ENCODE measurements at regions not wholly inside any gene's neighbourhood (a gene's known extent, or its start where the extent isn't known, plus 50 kb on each side); places are given as distances from the start of the nearest gene placed in this dataset.

- no peak overlapping the region for H3K4me3 Mint-ChIP-seq
- H3K27me3 Mint-ChIP-seq, result peaks cover 4% of the 10 kb centered on the region
- no peak overlapping the region for H3K27ac Mint-ChIP-seq
- peaks cover 8% of the 10 kb centered on the region for H3K4me1 Mint-ChIP-seq (ENCODE audit: low read depth)
- no peaks in the 10 kb centered on the region for H3K9me3 Mint-ChIP-seq (ENCODE audit: low read depth)
- peaks cover 2% of the 10 kb centered on the region for H3K36me3 Mint-ChIP-seq
These were observed 137.6 kb downstream of the TEX29 start for GRCh38 chr13:111458001-111458531.

DNA sequence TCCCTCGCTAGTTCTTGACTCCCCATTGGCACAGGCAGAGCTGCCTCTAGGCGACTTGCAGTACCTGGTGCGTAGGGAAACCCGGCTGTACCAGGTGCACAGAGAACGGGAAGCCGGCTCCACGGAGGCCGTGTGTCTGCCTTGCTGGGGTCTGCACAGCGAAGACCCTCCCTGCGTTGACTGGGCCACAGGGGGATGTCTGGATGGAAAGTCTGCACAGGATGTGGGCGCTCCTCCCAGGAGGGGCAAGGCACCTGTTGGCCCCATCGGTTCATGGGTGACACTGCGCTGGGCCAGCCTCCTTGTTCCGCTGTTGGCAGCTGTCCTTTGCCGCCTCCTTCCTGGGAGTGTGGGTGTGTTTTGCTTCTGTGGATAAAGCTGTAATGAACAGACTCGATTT is 138.3 kb downstream of the TEX29 start:
- Mint-ChIP-seq H3K27ac (no peak overlapping the region), H3K9me3 (ENCODE audit: low read depth) (no peaks in the 10 kb centered on the region), H3K4me3 (no peak overlapping the region), H3K36me3 (peaks cover 2% of the 10 kb centered on the region), H3K27me3 (peaks cover 6% of the 10 kb centered on the region), H3K4me1 (ENCODE audit: low read depth) (peaks cover 8% of the 10 kb centered on the region)

DNA sequence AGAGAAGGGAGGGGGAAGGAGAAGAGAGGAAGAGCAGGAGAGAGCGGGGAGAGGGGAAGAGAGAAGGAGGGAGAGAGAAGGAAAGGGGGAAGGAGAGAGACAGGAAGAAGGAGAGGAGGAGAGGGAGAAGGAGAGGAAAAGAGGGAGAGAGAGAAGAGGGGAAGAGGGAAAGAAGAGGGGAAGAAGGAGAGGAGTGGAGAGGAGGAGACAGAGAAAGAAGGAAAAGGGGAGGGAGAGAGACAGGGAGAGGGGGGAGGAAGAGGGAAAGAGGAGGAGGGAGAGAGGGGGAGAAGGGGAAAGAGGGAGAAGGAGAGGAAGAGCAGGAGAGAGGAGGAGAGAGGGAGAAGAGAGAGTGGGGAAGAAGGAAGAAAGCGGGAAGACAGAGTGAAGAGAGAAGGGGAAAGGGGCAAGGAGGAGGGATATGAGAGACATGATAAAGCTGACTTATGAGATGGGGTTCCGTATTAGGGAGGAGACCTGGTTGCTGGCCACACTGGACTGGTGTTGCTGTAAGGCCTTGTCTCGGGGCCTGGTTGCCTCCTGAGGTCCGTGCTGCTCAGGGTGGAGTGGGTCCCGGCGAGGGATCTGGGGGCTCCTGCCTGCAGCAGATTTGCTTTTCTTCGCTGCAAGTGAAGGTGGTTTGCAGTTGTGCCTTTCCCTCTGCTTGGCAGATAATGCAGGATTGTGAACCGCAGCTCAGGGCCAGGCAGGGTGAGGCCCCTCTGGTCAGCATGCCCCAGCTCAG is 139.5 kb downstream of the TEX29 start:
- Mint-ChIP-seq H3K27me3 (peaks cover 6% of the 10 kb centered on the region), H3K36me3 (peaks cover 2% of the 10 kb centered on the region), H3K9me3 (ENCODE audit: low read depth) (no peaks in the 10 kb centered on the region), H3K27ac (no peak overlapping the region), H3K4me1 (ENCODE audit: low read depth) (peaks cover 8% of the 10 kb centered on the region), H3K4me3 (no peak overlapping the region)

DNA sequence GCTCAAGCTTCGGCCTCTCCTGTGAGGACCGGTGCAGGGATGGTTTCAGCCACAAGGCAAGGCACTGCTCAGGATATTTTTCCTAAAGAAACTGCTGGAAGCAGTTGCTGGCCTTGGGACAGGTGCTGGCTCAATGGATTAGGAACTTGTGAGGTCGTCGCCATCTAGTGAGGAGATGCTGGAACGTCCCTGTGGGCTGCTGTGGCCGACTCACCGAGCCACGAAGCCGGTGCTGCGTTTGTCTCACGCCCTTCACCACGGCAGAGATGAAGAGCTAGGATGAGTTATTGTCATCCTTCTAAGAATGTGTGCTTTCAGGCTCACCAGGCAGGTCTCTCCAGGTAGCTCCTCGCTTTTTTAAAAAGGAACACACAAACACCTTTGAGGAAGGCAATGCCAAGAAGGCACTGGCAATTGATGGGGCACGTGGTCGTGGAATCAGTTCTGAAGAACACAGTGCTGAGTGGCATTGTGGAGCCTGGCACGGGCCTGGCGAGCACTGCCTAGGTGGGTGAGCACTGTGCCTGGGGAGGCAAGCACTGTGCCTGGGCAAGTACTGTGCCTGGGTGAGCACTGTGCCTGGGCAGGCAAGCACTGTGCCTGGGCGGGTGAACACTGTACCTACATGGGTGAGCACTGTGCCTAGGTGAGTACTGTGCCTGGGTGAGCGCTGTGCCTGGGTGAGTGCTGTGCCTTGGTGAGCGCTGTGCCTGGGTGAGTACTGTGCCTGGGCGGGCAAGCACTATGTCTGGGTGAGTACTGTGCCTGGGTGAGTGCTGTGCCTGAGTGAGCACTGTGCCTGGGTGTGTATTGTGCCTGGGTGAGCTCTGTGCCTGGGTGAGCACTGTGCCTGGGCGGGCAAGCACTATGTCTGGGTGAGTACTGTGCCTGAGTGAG is 140.4 kb downstream of the TEX29 start:
- H3K4me1 Mint-ChIP-seq (ENCODE audit: low read depth), result peaks cover 8% of the 10 kb centered on the region
- peaks cover 6% of the 10 kb centered on the region for H3K27me3 Mint-ChIP-seq
- H3K4me3 Mint-ChIP-seq, result no peak overlapping the region
- no peak overlapping the region for H3K27ac Mint-ChIP-seq
- H3K36me3 Mint-ChIP-seq, result peaks cover 2% of the 10 kb centered on the region
- H3K9me3 Mint-ChIP-seq (ENCODE audit: low read depth), result no peaks in the 10 kb centered on the region

- no peaks in the 10 kb centered on the region for H3K9me3 Mint-ChIP-seq (ENCODE audit: low read depth)
- H3K27ac Mint-ChIP-seq, result no peak overlapping the region
- peaks cover 8% of the 10 kb centered on the region for H3K4me1 Mint-ChIP-seq (ENCODE audit: low read depth)
- H3K27me3 Mint-ChIP-seq, result peaks cover 6% of the 10 kb centered on the region
- no peak overlapping the region for H3K4me3 Mint-ChIP-seq
- no peaks in the 10 kb centered on the region for H3K36me3 Mint-ChIP-seq
These were observed 141.2 kb downstream of the TEX29 start for GRCh38 chr13:111461445-111462149.

GRCh38 chr13:111462221-111462764 is 141.9 kb downstream of the TEX29 start:
- Mint-ChIP-seq H3K4me3 (no peak overlapping the region), H3K27ac (no peak overlapping the region), H3K36me3 (no peaks in the 10 kb centered on the region), H3K27me3 (peaks cover 6% of the 10 kb centered on the region), H3K9me3 (ENCODE audit: low read depth) (no peaks in the 10 kb centered on the region), H3K4me1 (ENCODE audit: low read depth) (peaks cover 8% of the 10 kb centered on the region)

GRCh38 chr13:111462944-111463343 is 142.5 kb downstream of the TEX29 start:
- Mint-ChIP-seq H3K9me3 (ENCODE audit: low read depth) (no peaks in the 10 kb centered on the region), H3K4me3 (no peak overlapping the region), H3K27me3 (peaks cover 7% of the 10 kb centered on the region), H3K4me1 (ENCODE audit: low read depth) (peaks cover 8% of the 10 kb centered on the region), H3K27ac (no peak overlapping the region), H3K36me3 (no peaks in the 10 kb centered on the region)

DNA sequence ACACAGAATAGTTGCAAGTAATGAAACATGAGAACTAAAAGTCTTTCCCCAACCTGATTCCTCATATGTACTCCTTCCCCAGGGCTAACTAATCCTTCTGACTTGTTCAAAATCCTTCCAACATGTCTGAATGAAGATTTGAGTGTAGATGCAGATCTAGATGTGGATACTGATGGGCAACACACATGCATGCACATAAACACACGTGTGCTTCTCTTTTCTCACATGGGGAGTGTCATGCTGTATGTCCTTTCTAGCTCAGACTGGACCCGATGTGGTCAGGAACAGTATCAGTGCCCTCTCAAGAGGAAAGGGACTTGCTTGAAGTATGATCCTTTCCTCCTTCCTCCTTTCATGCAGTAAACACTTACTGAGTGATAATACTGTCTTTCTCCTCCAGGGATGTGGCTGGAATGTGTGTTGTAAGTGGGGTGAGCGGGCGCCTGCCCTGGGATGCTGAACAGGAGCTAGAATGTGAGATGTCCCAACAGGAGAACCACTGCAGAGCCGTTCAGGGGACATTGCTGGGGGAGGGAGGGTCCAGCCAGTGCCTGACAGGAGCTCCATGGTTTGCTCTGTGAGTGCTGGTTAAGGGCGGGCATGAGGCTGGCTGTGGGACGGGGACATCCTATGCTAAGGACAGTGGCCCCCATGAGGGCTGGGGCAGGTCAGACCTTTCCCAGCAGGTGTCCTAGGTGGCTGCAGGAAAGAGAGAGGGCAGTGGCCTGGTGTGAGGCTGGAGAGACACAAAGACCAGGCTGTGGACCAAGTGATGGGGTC is 146.9 kb downstream of the TEX29 start:
- Mint-ChIP-seq H3K9me3 (ENCODE audit: low read depth) (no peaks in the 10 kb centered on the region), H3K36me3 (no peaks in the 10 kb centered on the region), H3K27me3 (peaks cover 3% of the 10 kb centered on the region), H3K4me3 (no peak overlapping the region), H3K4me1 (ENCODE audit: low read depth) (no peaks in the 10 kb centered on the region), H3K27ac (no peak overlapping the region)

- Mint-ChIP-seq H3K36me3 (no peaks in the 10 kb centered on the region), H3K4me3 (no peak overlapping the region), H3K4me1 (ENCODE audit: low read depth) (no peaks in the 10 kb centered on the region), H3K27me3 (peaks cover 3% of the 10 kb centered on the region), H3K27ac (no peak overlapping the region), H3K9me3 (ENCODE audit: low read depth) (no peaks in the 10 kb centered on the region)
These were observed 147.9 kb downstream of the TEX29 start for GRCh38 chr13:111468037-111468959.

GRCh38 chr13:111469450-111469849 is 149.0 kb downstream of the TEX29 start:
- no peaks in the 10 kb centered on the region for H3K4me1 Mint-ChIP-seq (ENCODE audit: low read depth)
- H3K27me3 Mint-ChIP-seq, result peaks cover 1% of the 10 kb centered on the region

GRCh38 chr13:111469916-111470506 is 149.6 kb downstream of the TEX29 start:
- Mint-ChIP-seq H3K9me3 (ENCODE audit: low read depth) (no peaks in the 10 kb centered on the region), H3K4me3 (no peak overlapping the region), H3K27me3 (peaks cover 1% of the 10 kb centered on the region), H3K4me1 (ENCODE audit: low read depth) (no peaks in the 10 kb centered on the region), H3K27ac (no peak overlapping the region), H3K36me3 (no peaks in the 10 kb centered on the region)

More at GRCh38 chr13:111469450-111469849, 149.0 kb downstream of the TEX29 start:
- Mint-ChIP-seq H3K27ac (no peak overlapping the region), H3K4me3 (no peak overlapping the region), H3K36me3 (no peaks in the 10 kb centered on the region), H3K9me3 (ENCODE audit: low read depth) (no peaks in the 10 kb centered on the region)

- H3K27me3 Mint-ChIP-seq, result peaks cover 1% of the 10 kb centered on the region
- H3K9me3 Mint-ChIP-seq (ENCODE audit: low read depth), result no peaks in the 10 kb centered on the region
- H3K27ac Mint-ChIP-seq, result no peak overlapping the region
- H3K4me3 Mint-ChIP-seq, result no peak overlapping the region
- H3K4me1 Mint-ChIP-seq (ENCODE audit: low read depth), result no peaks in the 10 kb centered on the region
- H3K36me3 Mint-ChIP-seq, result no peaks in the 10 kb centered on the region
These were observed 150.5 kb downstream of the TEX29 start for GRCh38 chr13:111470933-111471332.

- Mint-ChIP-seq H3K4me1 (ENCODE audit: low read depth) (no peaks in the 10 kb centered on the region), H3K36me3 (no peaks in the 10 kb centered on the region), H3K27me3 (peaks cover 1% of the 10 kb centered on the region), H3K9me3 (ENCODE audit: low read depth) (no peaks in the 10 kb centered on the region), H3K27ac (no peak overlapping the region), H3K4me3 (no peak overlapping the region)
These were observed 151.6 kb downstream of the TEX29 start for GRCh38 chr13:111472083-111472482.
